Stimulated activated naive CD8-positive, alpha-beta T cell treated with anti-CD3 and anti-CD28 coated beads, Interleukin-15, amount 100 ng/mL, for 72 hours (primary cell): ENCODE measurements at regions not wholly inside any gene's neighbourhood (a gene's known extent, or its start where the extent isn't known, plus 50 kb on each side); places are given as distances from the start of the nearest gene placed in this dataset.
A peak's percentile ranks its signal among the peaks of the same experiment; 100 is the strongest.

Experiments used
- ATAC-seq: fragments of 150-1000 bp; cut with Tn5 transposase; 2 replicates; pipeline ENCODE4 v1.10.0; 2021; ENCODE audit warnings: mild to moderate bottlenecking, moderate library complexity
- DNase-seq, 2 donors: peaks; one replicate each; pipeline ENCODE4 v3.0.0; 2021 to 2022
- H3K27ac Mint-ChIP-seq, 2 donors: one replicate each; pipeline ENCODE4 v1.8.0; 2022; ENCODE audit warnings: mild to moderate bottlenecking in 2 of 2, mixed read lengths in 2 of 2, moderate library complexity in 2 of 2
- H3K27me3 Mint-ChIP-seq: one replicate; pipeline ENCODE4 v1.8.0; 2022; ENCODE audit warnings: mixed read lengths
- H3K4me1 Mint-ChIP-seq: one replicate; pipeline ENCODE4 v1.8.0; 2022; ENCODE audit warnings: mild to moderate bottlenecking, mixed read lengths
- H3K4me3 Mint-ChIP-seq, 2 donors: one replicate each; pipeline ENCODE4 v1.8.0; 2022; ENCODE audit warnings: mild to moderate bottlenecking in 2 of 2, mixed read lengths in 2 of 2, moderate library complexity in 1 of 2
- H3K9me3 Mint-ChIP-seq, 2 donors: one replicate each; pipeline ENCODE4 v1.8.0; 2022; ENCODE audit warnings: mixed read lengths in 2 of 2

DNA sequence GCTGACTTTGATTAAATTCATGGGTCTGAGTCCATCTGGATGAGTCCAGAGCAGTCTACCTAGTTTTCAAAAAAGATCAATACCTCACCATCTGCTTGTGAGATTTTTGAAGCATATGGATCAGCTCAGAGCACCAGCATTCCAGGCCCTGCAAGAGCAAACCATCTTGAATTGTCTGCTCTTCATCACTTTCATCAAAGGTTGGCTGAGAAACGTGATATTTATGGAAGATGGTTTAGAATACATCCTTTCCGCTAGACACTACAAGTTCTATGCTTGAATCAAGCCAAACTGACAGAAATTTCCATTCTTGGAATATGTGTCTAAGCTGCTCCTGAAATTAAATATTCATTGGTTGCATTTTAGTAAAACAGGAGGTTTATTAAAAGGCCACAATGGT is 190.3 kb downstream of the KCNRG start:
- Mint-ChIP-seq H3K27me3 (peaks cover 22% of the 10 kb centered on the region), H3K9me3 (no peaks in the 10 kb centered on the region), H3K4me1 (peaks cover 11% of the 10 kb centered on the region), H3K4me3 (no peak overlapping the region), H3K27ac (no peak overlapping the region)
- no peak for DNase-seq
- no peak for ATAC-seq

- DNase-seq (no peak), ATAC-seq (no peak)
- peaks cover 11% of the 10 kb centered on the region for H3K4me1 Mint-ChIP-seq
- peak overlapping the region; percentile 2 to 68 for H3K4me3 Mint-ChIP-seq
- no peak overlapping the region for H3K27ac Mint-ChIP-seq
- peaks cover 14% of the 10 kb centered on the region for H3K27me3 Mint-ChIP-seq
- peaks cover 7 to 11% of the 10 kb centered on the region in 2 donors for H3K9me3 Mint-ChIP-seq
Measured at GRCh38 chr13:50208826-50209335, 193.6 kb downstream of the KCNRG start.

GRCh38 chr13:50209631-50210030 is 194.4 kb downstream of the KCNRG start:
- no peak for ATAC-seq
- Mint-ChIP-seq H3K4me1 (peaks cover 16% of the 10 kb centered on the region), H3K9me3 (peaks cover 7 to 11% of the 10 kb centered on the region in 2 donors)

GRCh38 chr13:50213526-50213925 is 198.3 kb downstream of the KCNRG start:
- Mint-ChIP-seq H3K4me3 (no peak overlapping the region), H3K9me3 (peaks cover 17 to 23% of the 10 kb centered on the region in 2 donors), H3K27me3 (peaks cover 7% of the 10 kb centered on the region), H3K4me1 (peaks cover 14% of the 10 kb centered on the region), H3K27ac (no peak overlapping the region)
- no peak for ATAC-seq
- no peak for DNase-seq

More at GRCh38 chr13:50209631-50210030, 194.4 kb downstream of the KCNRG start:
- no peak overlapping the region for H3K27ac Mint-ChIP-seq
- DNase-seq: no peak
- H3K4me3 Mint-ChIP-seq: no peak overlapping the region
- H3K27me3 Mint-ChIP-seq: peaks cover 14% of the 10 kb centered on the region

- no peak for ATAC-seq
- DNase-seq: no peak
- H3K27me3 Mint-ChIP-seq: no peaks in the 10 kb centered on the region
- H3K9me3 Mint-ChIP-seq: peaks cover 17 to 23% of the 10 kb centered on the region in 2 donors
- H3K27ac Mint-ChIP-seq: no peak overlapping the region
- peaks cover 7% of the 10 kb centered on the region for H3K4me1 Mint-ChIP-seq
- H3K4me3 Mint-ChIP-seq: no peak overlapping the region
Measured at GRCh38 chr13:50214514-50214913, 199.3 kb downstream of the KCNRG start.

- DNase-seq (no peak), ATAC-seq (no peak)
- peaks cover 17 to 23% of the 10 kb centered on the region in 2 donors for H3K9me3 Mint-ChIP-seq
- no peak overlapping the region for H3K4me3 Mint-ChIP-seq
- no peaks in the 10 kb centered on the region for H3K27me3 Mint-ChIP-seq
- peaks cover 7% of the 10 kb centered on the region for H3K4me1 Mint-ChIP-seq
- H3K27ac Mint-ChIP-seq: no peak overlapping the region
Measured at GRCh38 chr13:50215399-50215798, 200.2 kb downstream of the KCNRG start.

- no peak for DNase-seq
- peaks cover 21% of the 10 kb centered on the region for H3K27me3 Mint-ChIP-seq
- peaks cover 12% of the 10 kb centered on the region for H3K4me1 Mint-ChIP-seq
- no peak overlapping the region for H3K4me3 Mint-ChIP-seq
- ATAC-seq: no peak
- no peak overlapping the region for H3K27ac Mint-ChIP-seq
- H3K9me3 Mint-ChIP-seq: peaks cover 10 to 12% of the 10 kb centered on the region in 2 donors
Measured at GRCh38 chr13:50219743-50220142, 204.5 kb downstream of the KCNRG start.

GRCh38 chr13:50220938-50221337 is 205.7 kb downstream of the KCNRG start:
- peaks cover 28% of the 10 kb centered on the region for H3K27me3 Mint-ChIP-seq
- no peak overlapping the region for H3K4me3 Mint-ChIP-seq
- H3K9me3 Mint-ChIP-seq: peaks cover 7 to 9% of the 10 kb centered on the region in 2 donors
- no peak overlapping the region for H3K27ac Mint-ChIP-seq
- peaks cover 18% of the 10 kb centered on the region for H3K4me1 Mint-ChIP-seq
- ATAC-seq: no peak
- DNase-seq: no peak

- H3K27ac Mint-ChIP-seq: no peak overlapping the region
- peaks cover 28% of the 10 kb centered on the region for H3K27me3 Mint-ChIP-seq
- H3K9me3 Mint-ChIP-seq: no peaks in the 10 kb centered on the region
- H3K4me3 Mint-ChIP-seq: no peak overlapping the region
- ATAC-seq (no peak), DNase-seq (no peak)
- peaks cover 36% of the 10 kb centered on the region for H3K4me1 Mint-ChIP-seq
Measured at GRCh38 chr13:50222569-50223332, 207.5 kb downstream of the KCNRG start.

DNA sequence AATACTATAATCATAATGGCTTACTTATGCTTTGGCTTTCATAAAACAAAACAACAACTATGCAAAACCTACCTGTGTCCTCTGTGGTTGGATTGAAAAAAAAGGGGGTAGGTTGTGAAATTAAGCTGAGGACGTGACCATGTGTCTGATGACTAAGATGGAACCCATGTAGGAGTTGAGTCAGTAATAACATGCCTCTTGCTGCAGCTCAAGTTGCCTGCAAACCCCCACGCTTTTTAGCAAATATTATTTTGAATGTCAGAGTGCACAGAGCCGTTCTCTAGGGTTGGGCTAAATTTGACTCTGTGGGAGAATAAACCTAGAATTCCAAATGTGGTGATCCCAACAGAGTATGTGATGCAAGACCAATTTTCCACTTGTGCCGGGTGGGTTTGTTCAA is 209.3 kb downstream of the KCNRG start:
- H3K27ac Mint-ChIP-seq: no peak overlapping the region
- H3K27me3 Mint-ChIP-seq: peaks cover 28% of the 10 kb centered on the region
- no peaks in the 10 kb centered on the region for H3K9me3 Mint-ChIP-seq
- peak; percentile 26 to 53 for DNase-seq
- peaks cover 47% of the 10 kb centered on the region for H3K4me1 Mint-ChIP-seq
- no peak overlapping the region for H3K4me3 Mint-ChIP-seq
- ATAC-seq: peak; percentile 85

DNA sequence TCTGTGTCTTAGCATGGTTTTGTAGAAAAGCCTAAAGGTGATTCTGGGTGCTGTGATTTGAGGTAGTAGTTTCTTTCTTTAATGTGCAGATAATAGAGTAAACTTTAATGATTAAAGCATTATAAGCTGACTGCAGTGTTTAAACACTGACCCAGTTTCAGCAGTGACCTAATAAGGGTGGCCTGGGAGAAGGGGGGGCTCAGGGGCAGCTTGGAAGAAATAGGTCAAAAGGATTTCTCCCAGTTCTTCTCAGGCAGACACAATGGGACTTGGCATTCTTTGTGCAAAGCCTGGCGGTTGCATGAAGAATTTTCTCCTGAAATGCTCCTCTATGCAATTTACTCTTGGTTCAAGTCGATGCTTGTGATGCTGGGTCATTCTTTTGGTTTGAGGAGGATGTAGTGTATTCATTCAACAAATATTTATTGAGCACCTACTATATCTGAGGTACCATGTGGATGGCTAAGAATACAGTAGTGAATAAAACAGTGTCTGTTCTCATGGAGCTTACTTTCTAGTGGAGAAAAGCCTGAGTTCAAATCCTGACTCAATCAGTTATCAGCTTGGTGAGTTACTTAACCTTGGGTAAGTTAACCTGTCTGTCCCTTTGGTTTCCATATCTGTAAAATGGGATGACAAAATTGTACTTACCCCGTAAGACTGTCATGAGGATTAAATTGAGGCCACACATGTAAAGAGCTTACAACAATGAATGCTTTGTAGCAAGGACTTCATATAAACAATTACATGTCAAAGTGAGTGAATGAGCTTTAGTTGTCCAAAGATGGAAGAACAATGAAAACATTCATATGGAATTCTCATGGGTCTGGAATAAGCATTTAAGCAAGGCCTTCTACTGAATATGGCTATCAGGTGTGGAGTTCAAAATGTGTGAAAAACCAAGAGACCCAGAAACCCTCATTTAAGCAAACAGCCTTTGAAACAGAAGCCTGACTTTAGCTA is 210.2 kb downstream of the KCNRG start:
- H3K27ac Mint-ChIP-seq: no peak overlapping the region
- ATAC-seq: no peak
- peaks cover 28% of the 10 kb centered on the region for H3K27me3 Mint-ChIP-seq
- no peak for DNase-seq
- peaks cover 55% of the 10 kb centered on the region for H3K4me1 Mint-ChIP-seq
- H3K4me3 Mint-ChIP-seq: no peak overlapping the region
- H3K9me3 Mint-ChIP-seq: no peaks in the 10 kb centered on the region

DNA sequence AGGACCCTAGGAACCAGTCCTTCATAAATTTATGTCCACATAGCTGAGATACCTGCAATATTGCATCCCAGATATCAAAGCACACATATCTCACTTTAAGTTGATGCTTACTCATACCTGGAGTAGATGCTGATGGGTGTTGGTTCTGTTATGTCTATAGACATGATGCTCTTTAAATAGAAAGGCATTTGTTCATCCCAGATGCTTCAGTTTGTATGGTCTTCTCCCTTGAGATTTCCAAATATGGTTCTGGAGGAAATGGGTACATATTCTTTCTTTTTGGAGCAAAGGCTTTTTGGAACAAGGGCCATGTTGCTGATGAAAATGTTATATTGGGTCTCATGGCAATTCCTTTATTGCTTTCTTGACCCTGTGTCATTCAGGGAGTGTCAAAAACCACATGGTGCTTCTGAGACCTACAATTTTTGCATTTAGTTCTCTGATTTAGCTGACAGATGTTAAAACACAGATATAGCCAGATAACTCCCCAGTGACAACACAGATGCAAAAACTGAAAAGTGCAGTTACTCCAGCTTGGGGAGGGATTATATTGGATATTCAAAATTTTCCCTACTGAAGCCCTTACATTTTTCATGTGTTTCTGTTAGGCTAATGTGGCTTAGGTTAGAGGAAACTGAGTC is 211.4 kb downstream of the KCNRG start:
- ATAC-seq (peak; percentile 78), DNase-seq (peak in 1 of 2 donors; percentile 12)
- peaks cover 64% of the 10 kb centered on the region for H3K4me1 Mint-ChIP-seq
- peak overlapping the region in 1 of 2 donors; percentile 40 for H3K4me3 Mint-ChIP-seq
- H3K27me3 Mint-ChIP-seq: peaks cover 20% of the 10 kb centered on the region
- H3K9me3 Mint-ChIP-seq: no peaks in the 10 kb centered on the region
- H3K27ac Mint-ChIP-seq: no peak overlapping the region

- peak; percentile 37 for ATAC-seq
- peak overlapping the region in 1 of 2 donors; percentile 40 for H3K4me3 Mint-ChIP-seq
- no peak for DNase-seq
- H3K27me3 Mint-ChIP-seq: peaks cover 13% of the 10 kb centered on the region
- no peak overlapping the region for H3K27ac Mint-ChIP-seq
- H3K4me1 Mint-ChIP-seq: peaks cover 66% of the 10 kb centered on the region
- H3K9me3 Mint-ChIP-seq: no peaks in the 10 kb centered on the region
Measured at GRCh38 chr13:50227361-50227760, 212.1 kb downstream of the KCNRG start.

- H3K27me3 Mint-ChIP-seq: peaks cover 16% of the 10 kb centered on the region
- DNase-seq (no peak), ATAC-seq (no peak)
- H3K9me3 Mint-ChIP-seq: peaks cover 6 to 9% of the 10 kb centered on the region in 2 donors
- no peak overlapping the region for H3K4me3 Mint-ChIP-seq
- H3K4me1 Mint-ChIP-seq: peaks cover 66% of the 10 kb centered on the region
- H3K27ac Mint-ChIP-seq: no peak overlapping the region
Measured at GRCh38 chr13:50228527-50228926, 213.3 kb downstream of the KCNRG start.

- peaks cover 12% of the 10 kb centered on the region for H3K27me3 Mint-ChIP-seq
- H3K4me3 Mint-ChIP-seq: peak overlapping the region in 1 of 2 donors; percentile 17
- ATAC-seq (peak; percentile 77), DNase-seq (no peak)
- H3K27ac Mint-ChIP-seq: no peak overlapping the region
- H3K4me1 Mint-ChIP-seq: peaks cover 52% of the 10 kb centered on the region
- peaks cover 6 to 9% of the 10 kb centered on the region in 2 donors for H3K9me3 Mint-ChIP-seq
Measured at GRCh38 chr13:50229960-50230661, 214.9 kb downstream of the KCNRG start.
